ENCODE measurements at regions not wholly inside any gene's neighbourhood (a gene's known extent, or its start where the extent isn't known, plus 50 kb on each side); places are given as distances from the start of the nearest gene placed in this dataset.
"Not testable (repeated sequence)": the region's sequence is repeated elsewhere in the genome, so short reads cannot be mapped to it uniquely, and the experiment has no call there.

DNA sequence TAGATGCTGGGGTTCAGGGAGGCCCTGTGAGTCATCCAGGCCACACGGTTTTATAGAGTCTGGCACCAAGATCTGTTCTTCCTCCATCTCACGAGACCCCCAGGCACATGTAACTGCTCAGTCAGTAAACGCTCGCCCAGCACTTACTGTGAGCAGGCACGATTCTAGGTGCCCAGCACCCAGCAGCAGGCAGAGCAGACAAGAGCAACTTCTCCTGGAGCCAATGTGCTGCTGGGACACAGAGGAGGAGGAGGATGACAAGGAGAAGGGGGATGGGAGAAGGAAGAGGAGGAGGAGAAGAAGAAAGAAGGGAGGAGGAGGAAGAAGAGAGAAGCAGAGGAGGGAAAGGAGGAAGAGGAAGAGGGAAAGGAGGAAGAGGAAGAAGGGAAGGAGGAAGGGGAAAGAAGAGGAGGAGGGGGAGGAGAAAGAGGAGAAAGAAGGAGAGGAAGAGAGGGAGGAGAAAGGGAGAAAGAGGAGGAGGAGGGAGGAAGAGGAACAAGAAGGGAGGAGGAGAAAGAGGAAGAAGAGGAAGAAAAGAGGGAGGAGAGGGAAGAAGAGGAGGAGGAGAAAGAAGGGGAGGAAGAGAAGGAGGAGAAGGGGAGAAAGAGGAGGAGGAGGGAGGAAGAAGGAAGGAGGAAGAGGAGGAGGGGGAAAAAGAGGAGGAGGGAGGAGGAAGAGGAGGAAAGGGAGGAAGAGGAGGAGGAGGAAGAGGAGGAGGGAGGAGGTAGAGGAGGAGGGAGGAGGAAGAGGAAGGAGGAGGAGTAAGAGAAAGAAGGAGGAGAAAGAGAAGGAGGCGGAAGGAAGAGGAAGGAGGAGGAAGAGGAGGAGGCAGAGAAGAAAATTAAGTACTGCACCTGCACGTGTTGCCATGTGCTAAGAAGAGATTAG is 77.6 kb upstream of the RTL6 start:
- DNase-seq (ENCODE audit: low read depth): no peak

- no peak for DNase-seq (ENCODE audit: low read depth)
Observed at GRCh38 chr22:44574640-44575380, 76.8 kb upstream of the RTL6 start.

DNA sequence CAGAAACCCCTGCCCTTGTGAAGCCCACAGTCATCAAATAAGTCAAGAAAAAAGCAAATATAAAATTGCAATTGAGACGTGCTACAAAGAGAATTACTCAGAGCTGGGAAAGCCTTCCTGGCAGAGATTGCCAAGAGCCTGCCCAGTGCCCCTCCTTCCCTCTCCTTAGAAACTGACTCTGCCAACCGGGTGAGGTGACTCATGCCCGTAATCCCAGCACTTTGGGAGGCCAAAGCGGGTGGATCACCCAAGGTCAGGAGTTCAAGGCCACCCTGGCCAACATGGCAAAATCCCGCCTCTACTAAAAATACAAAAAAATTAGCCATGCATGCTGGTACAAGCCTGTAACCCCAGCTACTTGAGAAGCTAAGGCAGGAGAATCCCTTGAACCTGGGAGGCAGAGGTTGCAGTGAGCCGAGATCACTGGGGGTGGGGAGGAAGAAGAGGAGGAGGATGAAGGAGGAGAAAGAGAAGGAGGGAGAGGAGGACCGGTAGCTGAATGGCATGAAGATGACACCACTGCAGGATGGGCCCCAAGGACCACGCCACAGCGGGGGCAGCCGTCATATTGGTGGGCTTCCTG is 76.1 kb upstream of the RTL6 start:
- DNase-seq (ENCODE audit: low read depth): peak; percentile 88

DNA sequence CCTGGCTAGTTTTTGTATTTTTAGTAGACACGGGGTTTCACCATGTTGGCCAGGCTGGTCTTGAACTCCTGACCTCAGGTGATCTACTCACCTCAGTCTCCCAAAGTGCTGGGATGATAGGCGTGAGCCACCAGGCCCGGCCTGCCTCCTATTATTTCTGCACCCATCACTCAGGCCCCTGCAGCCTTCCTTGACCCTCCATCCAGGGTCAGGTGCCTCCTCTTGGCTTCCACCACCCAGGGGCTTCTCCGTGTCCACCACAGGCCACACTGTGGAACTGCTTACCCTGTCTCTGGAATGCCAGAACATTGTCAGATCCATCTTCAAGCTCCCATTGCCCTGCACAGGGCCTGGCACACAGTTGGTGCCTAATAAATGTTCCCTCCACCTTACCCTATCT is 75.4 kb upstream of the RTL6 start:
- no peak for DNase-seq (ENCODE audit: low read depth)

- no peak for DNase-seq (ENCODE audit: low read depth)
Observed at GRCh38 chr22:44572414-44573207, 74.6 kb upstream of the RTL6 start.

DNA sequence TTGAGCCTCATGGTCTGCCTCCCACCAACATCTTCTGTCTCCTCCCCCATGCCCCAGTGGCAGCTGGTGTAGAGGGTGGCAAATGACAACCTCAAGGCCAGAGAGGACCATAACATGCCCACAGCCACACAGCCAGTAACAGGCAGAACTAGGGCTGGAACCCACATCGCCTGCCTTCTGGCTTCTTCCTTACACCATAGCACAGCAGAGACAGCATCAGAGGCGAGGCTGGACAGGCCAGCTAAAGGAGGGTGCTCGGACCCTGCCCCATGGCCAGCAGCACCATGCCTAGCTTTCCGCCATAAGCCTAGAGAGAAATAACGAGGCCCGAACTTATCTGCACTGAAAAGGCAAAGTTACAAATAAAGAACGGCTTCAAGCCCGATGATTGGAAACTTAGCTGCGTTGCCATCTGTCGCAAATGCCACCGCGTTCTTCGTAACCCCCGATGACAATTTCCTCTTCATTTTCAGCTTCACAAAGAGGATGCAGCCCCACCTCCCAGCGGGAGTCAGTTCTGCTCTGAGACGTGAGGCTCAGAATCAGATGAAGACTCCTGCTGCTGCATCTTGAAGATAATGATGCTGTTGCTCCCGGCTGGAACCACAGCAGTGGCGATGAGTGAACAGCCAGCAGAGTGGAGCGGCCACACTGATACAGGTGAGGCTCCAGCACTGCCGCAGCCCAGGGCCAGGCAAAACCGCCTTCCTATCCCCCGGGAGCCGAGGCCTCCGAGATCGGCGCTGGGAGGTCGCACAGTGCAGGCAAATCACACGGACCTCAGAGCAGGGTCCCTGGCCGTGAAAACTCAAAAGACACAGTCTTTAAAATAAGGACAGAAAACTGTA is 73.8 kb upstream of the RTL6 start:
- DNase-seq (ENCODE audit: low read depth): no peak

- no peak for DNase-seq (ENCODE audit: low read depth)
Observed at GRCh38 chr22:44570476-44571445, 72.7 kb upstream of the RTL6 start.

- no peak for DNase-seq (ENCODE audit: low read depth)
Observed at GRCh38 chr22:44569561-44569991, 71.5 kb upstream of the RTL6 start.

GRCh38 chr22:44567846-44568493 is 69.9 kb upstream of the RTL6 start:
- DNase-seq (ENCODE audit: low read depth): peak; percentile 32

GRCh38 chr22:44567378-44567841 is 69.4 kb upstream of the RTL6 start:
- DNase-seq (ENCODE audit: low read depth): not testable (repeated sequence)

GRCh38 chr22:44566911-44567310 is 68.9 kb upstream of the RTL6 start:
- no peak for DNase-seq (ENCODE audit: low read depth)

DNA sequence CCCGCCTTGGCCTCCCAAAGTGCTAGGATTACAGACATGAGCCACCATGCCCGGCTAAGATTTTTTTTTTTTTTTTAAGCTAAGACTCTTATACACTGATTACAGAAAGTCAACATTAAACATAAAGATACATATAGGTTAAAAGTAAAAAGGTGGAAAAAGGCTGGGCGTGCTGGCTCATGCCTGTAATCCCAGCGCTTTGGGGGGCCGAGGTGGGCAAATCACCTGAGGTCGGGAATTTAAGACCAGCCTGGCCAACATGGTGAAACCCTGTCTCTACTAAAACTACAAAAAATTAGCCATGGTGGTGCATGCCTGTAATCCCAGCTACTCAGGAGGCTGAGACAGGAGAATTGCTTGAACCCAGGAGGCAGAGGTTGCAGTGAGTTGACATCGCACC is 64.6 kb upstream of the RTL6 start:
- DNase-seq (ENCODE audit: low read depth): not testable (repeated sequence)

GRCh38 chr22:44561139-44561840 is 63.3 kb upstream of the RTL6 start:
- no peak for DNase-seq (ENCODE audit: low read depth)

GRCh38 chr22:44558671-44559070 is 60.6 kb upstream of the RTL6 start:
- peak; percentile 64 for DNase-seq (ENCODE audit: low read depth)

DNA sequence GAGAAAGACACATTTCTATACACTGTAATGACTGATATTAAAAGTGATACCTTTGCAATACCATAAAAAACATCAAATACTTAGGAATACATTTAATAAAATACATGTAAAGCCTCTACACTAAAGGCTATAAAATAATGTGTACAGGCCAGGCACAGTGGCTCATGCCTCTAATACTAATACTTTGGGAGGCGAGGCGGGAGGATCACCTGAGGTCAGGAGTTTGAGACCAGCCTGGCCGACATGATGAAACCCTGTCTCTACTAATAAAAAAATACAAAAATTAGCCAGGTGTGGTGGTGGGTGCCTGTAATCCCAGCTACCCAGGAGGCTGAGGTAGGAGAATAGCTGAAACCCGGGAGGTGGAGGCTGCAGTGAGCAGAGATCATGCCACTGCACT is 59.8 kb upstream of the RTL6 start:
- not testable (repeated sequence) for DNase-seq (ENCODE audit: low read depth)

GRCh38 chr22:44557064-44557748 is 59.2 kb upstream of the RTL6 start:
- DNase-seq (ENCODE audit: low read depth): no peak

GRCh38 chr22:44555597-44555996 is 57.6 kb upstream of the RTL6 start:
- no peak for DNase-seq (ENCODE audit: low read depth)

DNA sequence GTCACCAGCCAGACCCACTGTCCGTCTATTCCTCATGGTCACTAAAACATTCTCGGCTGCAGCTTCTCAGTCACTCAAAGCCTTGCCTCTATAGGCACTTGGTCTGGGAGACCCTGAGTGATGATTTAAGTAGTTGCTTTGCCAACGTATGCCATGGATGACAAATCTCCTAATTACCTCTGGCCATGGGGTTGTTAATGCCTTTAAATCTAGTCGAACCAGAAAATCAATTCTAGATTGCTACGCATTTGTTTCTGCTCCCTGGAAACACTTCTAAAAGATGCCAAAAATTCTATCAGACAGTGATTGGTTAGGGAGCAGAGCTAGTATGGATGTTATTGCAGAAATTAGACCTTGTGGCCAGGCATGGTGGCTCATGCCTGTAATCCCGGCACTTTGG is 57.0 kb upstream of the RTL6 start:
- no peak for DNase-seq (ENCODE audit: low read depth)
